ENCODE measurements at regions not wholly inside any gene's neighbourhood (a gene's known extent, or its start where the extent isn't known, plus 50 kb on each side); places are given as distances from the start of the nearest gene placed in this dataset.

- TF ChIP-seq EP300 (IDR thresholded peaks at IDR 0.05; ENCODE audit: borderline replicate concordance) (no peak), YY1 (IDR thresholded peaks at IDR 0.05; ENCODE audit: low read depth) (no peak), REST (IDR thresholded peaks at IDR 0.05; ENCODE audit: low read depth) (no peak), TAF1 (IDR thresholded peaks at IDR 0.05; ENCODE audit: low read depth) (no peak), MAX (IDR thresholded peaks at IDR 0.05) (no peak), TEAD4 (IDR thresholded peaks at IDR 0.05) (no peak), RAD21 (IDR thresholded peaks at IDR 0.05; ENCODE audit: low read depth) (no peak), CEBPB (IDR thresholded peaks at IDR 0.05) (no peak)
Observed at GRCh38 chr1:177646757-177647730, 322.8 kb downstream of the SEC16B start.
